ENCODE measurements at regions not wholly inside any gene's neighbourhood (a gene's known extent, or its start where the extent isn't known, plus 50 kb on each side); places are given as distances from the start of the nearest gene placed in this dataset.
A peak's percentile ranks its signal among the peaks of the same experiment; 100 is the strongest.
"Not testable (repeated sequence)": the region's sequence is repeated elsewhere in the genome, so short reads cannot be mapped to it uniquely, and the experiment has no call there.

DNA sequence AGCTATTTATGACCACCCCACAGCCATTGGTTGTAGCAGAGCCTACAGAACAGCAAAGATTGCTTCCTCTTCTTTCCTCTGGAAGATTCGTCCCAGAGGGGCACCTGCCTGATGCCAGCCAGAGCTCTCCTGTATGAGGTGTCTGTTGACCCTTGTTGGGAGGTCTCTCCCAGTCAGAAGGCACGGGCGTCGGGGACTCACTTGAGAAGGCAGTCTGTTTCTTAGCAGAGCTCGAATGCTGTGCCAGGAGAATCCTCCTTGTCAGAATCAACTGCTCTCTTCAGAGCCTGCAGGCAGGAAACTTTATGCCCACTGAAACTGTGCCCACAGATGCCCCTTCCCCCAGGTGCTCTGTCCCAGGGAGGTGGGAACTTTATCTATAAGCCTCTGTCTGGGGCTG, 479.5 kb upstream of the IZUMO3 start:
- no peak for DNase-seq

DNA sequence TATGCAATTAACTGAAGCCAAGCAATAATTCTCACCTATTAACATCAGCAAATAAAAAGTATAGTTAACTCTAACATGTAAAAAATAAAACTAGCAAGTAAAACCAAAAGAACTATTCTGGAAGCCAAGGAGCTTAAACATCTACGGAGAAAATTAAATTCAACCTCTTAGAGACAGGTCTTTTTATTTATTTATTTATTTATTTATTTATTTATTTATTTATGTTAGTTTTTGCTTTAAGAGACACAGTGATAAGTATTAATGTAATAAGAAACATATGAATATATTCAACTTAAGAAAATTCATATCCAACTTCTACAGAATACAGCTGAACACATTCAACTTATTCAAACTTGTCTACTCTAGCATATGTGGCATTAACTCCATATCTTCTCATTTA, 472.1 kb upstream of the IZUMO3 start:
- no peak for DNase-seq

GRCh38 chr9:25010027-25010662, 464.4 kb upstream of the IZUMO3 start:
- DNase-seq: no peak

DNA sequence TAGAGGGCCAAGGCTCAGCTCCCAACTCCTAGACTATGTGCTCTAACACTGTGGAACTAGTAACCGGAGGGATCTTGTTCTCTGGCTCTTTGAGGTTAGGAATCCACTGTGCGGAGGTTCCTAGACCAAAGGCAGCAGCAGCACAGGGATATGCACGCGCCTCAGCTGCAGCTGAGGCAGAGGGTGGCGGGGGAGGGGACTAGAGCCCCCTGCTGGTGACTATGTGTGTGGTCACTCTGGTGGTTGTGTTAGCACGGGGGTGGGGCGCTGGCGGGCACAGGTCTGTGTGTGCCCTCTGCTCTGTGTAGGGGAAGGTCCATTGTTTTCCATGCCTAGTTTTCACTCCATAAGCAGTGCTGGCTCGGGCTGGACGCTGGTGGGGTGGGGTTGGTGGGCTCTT, 458.0 kb upstream of the IZUMO3 start:
- DNase-seq: no peak

DNA sequence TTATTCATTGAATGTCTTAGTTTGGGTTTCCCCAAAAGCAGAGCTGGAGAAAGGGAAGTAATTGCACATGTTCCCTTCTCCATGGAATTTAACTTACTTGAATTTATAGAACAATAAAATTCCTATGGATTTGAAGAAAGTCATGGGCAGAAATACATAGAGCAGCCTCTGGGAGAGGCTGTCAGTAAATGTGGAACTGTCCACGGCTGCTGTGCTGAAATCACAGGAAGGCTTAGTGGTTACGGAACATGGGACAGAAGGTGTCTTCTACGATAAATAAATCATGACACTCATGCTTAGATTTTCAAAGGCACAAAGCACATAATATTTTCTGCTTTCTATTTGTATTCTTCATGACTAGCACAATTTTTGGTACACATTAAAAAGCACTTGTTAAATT, 440.6 kb upstream of the IZUMO3 start:
- DNase-seq: no peak

GRCh38 chr9:24970780-24971179, 425.1 kb upstream of the IZUMO3 start:
- not testable (repeated sequence) for DNase-seq

DNA sequence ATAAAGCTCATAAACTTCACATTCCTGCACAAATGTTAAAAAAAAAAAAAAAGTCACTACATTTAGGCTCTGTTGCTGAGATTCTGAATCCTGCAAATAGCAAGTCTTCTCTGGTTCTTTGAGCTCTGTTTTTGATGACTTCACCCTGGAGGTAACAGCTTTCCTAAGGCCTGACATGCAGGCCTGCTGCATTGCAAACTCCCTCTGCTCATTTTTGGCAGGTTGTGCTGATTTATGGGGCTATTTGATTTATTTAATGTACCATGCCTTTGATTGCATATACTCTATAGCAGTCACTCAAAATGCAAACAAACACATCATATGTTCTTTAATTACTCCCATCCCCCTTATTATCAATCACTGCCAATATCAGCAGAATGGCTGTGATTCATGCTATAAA, 416.1 kb upstream of the IZUMO3 start:
- DNase-seq: no peak

DNA sequence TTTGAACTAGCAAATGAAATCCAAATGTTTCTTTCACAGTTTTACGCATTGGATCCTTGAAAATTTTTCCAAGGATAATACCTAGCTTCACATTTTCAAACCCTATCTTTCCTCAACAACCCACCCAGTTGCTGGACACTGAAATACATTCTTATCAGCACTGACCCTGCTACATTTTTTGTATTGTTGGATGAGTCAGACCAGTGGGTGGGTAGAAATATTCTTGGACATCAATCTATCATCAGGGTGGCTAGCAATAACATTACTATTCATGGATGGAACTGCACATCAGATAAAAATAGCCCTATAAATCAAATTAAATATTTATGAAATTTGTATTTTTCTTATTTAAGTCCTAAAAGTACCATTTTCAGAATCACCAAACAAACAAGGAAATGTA, 407.4 kb upstream of the IZUMO3 start:
- DNase-seq: no peak

DNA sequence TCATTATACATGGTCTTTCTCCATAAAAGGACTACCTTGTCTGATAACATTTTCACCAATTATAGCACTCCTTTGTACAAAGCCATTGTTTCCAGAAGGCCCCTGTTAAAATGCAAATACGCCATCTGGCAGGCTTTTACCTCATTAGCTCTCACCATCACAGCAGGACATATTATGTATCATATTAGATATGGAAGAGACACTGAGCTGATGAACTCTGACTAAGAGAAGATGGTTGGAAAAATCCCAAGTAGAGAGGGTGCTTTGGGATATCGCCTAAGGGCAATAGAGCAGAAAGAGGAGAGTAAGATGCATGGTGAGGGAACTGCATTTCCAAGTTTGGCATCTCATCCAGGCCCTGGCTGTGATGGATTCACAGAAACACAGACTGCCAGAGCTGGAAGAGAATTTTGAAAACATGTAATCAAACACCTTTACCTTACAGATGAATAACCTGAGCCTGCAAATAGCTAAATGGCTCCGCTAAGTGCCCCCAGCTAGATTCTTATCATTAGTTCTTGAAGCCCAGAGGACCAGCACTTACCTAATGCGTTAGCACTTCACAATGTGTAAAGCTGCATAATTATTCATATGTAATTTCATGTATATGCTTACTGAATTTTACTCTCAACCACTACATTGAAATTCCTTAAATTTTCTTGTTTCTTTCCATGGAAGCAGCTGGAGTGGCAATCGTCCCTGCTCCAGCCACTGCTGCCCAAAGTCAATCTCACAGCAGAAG, 393.6 kb upstream of the IZUMO3 start:
- peak; percentile 18 for DNase-seq

DNA sequence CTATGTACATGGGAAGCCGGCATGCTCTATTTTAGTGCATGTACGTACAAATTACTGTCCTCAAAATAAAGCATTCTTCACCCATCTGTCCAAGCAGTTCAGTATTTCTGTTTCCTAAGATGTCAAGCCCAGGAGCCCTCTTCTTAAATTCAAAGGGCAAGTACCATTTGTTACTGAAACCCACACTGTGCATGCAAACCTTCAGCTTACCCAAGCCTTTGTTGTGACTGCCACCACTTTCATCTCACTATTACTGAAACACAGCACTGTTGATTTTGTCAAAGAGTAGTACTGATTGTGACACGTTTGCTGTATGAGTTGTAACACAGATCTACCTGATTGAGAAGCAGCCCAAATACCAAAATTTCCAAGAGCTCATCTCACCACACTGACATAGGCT, 390.4 kb upstream of the IZUMO3 start:
- DNase-seq: no peak

GRCh38 chr9:24932785-24933184, 387.1 kb upstream of the IZUMO3 start:
- no peak for DNase-seq

DNA sequence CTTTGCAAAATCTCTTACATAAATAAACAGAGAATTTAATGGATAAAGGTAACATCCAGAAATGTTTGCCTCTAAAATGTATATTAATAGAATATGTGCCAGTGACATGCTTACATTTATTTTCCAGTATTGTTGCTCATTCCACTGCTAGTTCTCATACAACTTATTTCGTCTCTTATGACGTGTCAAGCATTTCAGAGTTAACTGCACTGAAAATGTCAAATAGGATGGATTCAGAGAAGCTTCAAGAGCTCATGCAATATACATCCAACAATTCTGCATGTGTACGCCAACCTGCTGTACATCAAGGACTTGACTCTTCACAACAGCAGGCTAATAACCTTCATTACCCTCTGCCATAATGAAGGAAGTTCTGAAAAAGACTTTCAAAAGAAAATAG, 386.2 kb upstream of the IZUMO3 start:
- no peak for DNase-seq

- DNase-seq: no peak
Observed at GRCh38 chr9:24912767-24913166, 367.1 kb upstream of the IZUMO3 start.

DNA sequence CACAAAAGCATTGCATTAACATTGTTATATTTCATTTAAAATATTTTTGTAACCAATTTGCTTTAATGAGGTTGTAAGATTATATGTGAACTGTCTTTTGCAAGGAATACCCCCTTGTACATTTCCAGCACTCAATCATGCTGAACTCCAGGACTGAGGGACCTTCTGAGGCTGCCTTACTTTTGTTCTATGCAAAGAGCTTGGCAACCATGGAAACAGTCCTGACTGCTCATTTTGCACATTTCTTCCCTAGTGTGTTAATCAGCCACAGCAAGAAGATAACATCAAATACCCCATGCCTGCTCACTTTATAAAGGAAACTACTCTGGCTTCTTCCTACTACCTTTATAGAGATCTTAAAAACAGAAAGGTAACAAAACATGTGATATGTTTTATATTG, 355.6 kb upstream of the IZUMO3 start:
- no peak for DNase-seq

DNA sequence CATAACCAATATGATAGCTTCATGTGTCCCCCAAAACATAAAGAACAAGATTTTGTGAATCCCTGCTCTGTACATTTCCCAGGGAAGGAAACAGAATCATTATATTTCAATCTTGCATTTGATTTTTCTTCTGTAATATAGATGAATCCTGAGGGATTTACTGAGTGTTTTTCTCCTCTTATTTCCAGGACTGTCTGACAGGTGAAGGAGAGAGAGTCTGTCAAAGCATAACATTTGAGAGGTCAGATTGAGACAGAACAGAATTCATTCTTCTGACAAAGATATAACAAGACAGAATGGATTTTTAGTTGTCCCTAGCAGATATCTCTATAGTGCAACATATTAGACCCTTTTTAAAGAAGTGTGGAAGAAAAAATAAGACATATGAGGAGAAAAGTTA, 354.5 kb upstream of the IZUMO3 start:
- DNase-seq: no peak

DNA sequence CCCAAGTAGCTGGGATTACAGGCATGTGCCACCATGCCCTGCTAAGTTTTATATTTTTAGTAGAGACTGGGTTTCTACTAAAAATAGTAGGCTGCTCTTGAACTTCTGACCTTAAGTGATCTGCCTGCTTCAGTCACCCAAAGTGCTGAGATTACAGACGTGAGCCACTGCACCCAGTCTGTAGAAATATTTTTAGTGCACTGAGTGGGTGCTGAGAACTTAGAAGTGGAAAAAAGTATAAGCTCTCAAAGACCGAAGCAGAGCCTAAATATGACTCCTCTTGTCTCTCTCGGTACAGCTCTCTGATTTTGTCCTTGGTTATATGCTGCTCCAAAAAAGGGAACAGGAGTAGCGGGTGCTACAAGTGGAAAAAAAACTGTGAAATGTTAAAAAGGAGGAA, 353.8 kb upstream of the IZUMO3 start:
- no peak for DNase-seq

DNA sequence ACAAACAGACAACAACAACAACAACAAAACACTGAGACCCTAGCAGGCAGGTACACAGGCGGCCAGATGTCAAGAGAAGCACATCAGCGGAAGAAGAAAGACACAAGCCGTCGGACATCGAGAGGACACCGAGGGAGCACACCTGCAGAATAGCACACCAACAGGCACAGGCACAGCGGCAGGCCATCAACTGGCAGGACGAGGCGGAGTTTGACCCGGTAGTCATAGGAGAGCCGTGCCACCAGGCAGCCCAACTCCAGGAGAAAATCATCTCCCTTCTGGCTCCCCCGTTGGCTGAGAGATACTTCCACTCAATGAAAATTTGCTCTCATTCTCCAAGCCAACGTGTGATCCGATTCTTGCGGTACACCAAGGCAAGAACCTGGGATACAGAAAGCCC, 352.1 kb upstream of the IZUMO3 start:
- DNase-seq: no peak

GRCh38 chr9:24881361-24881760, 335.7 kb upstream of the IZUMO3 start:
- DNase-seq: no peak

GRCh38 chr9:24879591-24879990, 333.9 kb upstream of the IZUMO3 start:
- DNase-seq: no peak

DNA sequence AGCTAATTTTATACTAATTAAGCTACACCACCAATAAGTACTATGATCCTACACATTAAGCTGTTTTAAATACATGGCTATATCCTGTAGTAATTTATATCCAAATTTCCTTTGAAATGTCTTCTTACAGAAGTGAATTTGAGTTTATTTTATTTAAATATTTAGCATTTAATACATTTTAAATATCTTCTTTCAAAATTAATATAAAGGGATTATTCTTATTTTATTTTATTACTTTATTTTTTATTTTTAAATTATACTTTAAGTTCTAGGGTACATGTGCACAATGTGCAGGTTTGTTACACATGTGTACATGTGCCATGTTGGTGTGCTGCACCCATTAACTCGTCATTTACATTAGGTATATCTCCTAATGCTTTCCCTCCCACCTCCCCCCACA, 310.9 kb upstream of the IZUMO3 start:
- DNase-seq: not testable (repeated sequence)

GRCh38 chr9:24846248-24846912, 300.7 kb upstream of the IZUMO3 start:
- no peak for DNase-seq

DNA sequence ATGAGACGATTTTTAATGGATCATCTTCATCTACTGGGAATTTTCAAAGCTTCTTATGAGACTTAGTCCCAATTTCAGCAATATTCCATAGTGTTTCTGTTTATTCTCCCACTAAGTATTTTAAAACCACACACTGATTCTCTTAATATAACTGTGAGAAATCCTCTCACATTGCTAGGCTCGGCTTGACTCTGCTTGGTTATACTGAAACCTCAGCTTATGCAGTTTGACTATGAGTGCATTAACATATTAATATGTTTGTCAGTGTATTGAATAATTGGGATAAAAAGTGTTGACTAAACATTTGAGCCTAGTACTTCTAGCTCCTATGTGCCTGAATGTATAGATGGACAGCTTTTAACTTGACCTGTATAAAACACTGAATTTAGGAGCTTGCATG, 298.5 kb upstream of the IZUMO3 start:
- no peak for DNase-seq

GRCh38 chr9:24841993-24842392, 296.3 kb upstream of the IZUMO3 start:
- DNase-seq: no peak

DNA sequence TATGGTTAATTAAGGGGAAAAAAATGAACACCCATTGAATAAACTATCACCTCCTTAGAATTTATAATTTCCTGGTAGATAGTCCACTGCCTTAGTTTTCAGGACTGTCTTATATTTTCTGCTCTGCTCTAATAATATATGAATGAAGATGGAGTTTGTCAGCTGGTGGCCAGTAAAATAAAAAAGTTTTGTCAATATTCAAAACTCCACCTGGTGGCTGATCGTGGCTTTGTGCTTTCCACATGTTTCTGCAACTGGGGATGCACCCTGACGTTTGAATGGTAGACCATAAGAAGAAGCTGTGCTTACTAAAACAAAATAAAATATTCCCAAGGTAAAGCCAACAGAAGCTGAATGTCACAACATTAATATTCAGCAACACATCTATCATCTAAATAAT, 286.6 kb upstream of the IZUMO3 start:
- DNase-seq: no peak

DNA sequence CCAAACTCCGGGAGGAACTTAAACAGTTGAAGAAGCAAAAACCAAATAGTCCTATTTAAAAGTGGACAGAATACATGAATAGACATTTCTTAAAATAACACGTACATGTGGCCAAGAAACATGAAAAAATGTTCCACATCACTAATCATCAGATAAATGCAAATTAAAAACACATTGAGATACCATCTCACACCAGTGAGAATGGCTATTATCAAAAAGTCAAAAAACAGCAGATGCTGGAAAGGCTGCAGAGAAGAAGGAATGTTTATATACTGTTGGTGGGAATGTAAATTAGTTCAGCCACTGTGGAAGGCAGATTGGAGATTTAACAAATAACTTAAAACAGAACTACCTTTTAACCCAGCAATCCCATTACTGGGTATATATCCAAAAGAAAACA, 283.0 kb upstream of the IZUMO3 start:
- DNase-seq: no peak

All from NCI-H146 (cell line).